HL-60 (cell line): ENCODE measurements at regions not wholly inside any gene's neighbourhood (a gene's known extent, or its start where the extent isn't known, plus 50 kb on each side); places are given as distances from the start of the nearest gene placed in this dataset.

Experiments used
- POLR2AphosphoS5 ChIP-seq: IDR thresholded peaks from 2 replicates; pipeline ENCODE4 v1.6.1; 2012; ENCODE audit warnings: low read depth
- TF ChIP-seq, protein P1 (sequence below): IDR thresholded peaks from one replicate; pipeline ENCODE4 v1.5.1; 2011; ENCODE audit warnings: low read length, control low read depth, inconsistent platforms; ENCODE audit not compliant: insufficient read depth

DNA sequence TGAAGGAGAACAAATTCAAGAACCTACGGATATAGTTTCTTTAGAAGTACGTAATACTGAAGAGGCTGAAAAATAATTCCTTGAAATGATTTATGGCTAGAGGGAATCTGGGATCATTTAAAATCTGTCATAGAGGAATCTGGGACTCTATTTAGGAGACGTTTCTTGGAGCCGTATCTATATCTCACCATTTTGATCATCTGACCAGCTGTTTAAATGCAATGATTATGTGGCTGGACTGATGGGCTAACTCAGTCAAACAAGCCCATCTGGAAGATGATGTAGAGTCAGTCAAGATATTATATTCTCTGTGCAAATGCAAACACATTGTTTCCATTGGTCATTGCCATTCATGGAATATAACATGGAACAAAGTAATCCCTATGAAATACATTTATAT, 467.7 kb upstream of the ZFHX3 start:
- TF ChIP-seq, protein P1, sequence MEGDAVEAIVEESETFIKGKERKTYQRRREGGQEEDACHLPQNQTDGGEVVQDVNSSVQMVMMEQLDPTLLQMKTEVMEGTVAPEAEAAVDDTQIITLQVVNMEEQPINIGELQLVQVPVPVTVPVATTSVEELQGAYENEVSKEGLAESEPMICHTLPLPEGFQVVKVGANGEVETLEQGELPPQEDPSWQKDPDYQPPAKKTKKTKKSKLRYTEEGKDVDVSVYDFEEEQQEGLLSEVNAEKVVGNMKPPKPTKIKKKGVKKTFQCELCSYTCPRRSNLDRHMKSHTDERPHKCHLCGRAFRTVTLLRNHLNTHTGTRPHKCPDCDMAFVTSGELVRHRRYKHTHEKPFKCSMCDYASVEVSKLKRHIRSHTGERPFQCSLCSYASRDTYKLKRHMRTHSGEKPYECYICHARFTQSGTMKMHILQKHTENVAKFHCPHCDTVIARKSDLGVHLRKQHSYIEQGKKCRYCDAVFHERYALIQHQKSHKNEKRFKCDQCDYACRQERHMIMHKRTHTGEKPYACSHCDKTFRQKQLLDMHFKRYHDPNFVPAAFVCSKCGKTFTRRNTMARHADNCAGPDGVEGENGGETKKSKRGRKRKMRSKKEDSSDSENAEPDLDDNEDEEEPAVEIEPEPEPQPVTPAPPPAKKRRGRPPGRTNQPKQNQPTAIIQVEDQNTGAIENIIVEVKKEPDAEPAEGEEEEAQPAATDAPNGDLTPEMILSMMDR = no peak
- TF ChIP-seq POLR2AphosphoS5 = no peak
